HepG2 (cell line): ENCODE measurements at regions not wholly inside any gene's neighbourhood (a gene's known extent, or its start where the extent isn't known, plus 50 kb on each side); places are given as distances from the start of the nearest gene placed in this dataset.

Experiments used
- ATAC-seq: fragments of 200-7000 bp; cut with Tn5 transposase; 3 replicates; pipeline ENCODE4 v1.9.1; 2020; ENCODE audit warnings: mild to moderate bottlenecking, moderate library complexity
- BruUV-seq: library from RNA; stranded (reverse); fragments of 400-500 nt; replicated peaks from 2 replicates; lab custom pipeline; 2021; lab: Mats Ljungman, UMichigan
- CTCF ChIA-PET: fragments of 300-600 bp; formaldehyde crosslinking; extraction: SDS; loops from one replicate; lab custom pipeline; 2021; ENCODE audit warnings: low total read pairs, inconsistent platforms, low intra/inter-chr PET ratio; lab: Yijun Ruan, JAX
- POLR2A ChIA-PET: fragments of 350-600 bp; sonication (Branson Sonifier 250); formaldehyde crosslinking; loops from one replicate; lab custom pipeline; 2020; ENCODE audit warnings: antibody characterized with exemption, inconsistent platforms; lab: Yijun Ruan, JAX
- DNase-seq: peaks from one replicate; pipeline ENCODE4 v3.0.0-alpha.2; 2015; ENCODE audit warnings: low spot score
- FAIRE-seq: peaks from 3 replicates; lab custom pipeline; 2011; peaks lifted over from hg19 to GRCh38; lab: Jason Lieb, UNC
- H2AFZ ChIP-seq: one replicate; pipeline ENCODE4 v1.6.1; 2011; ENCODE audit warnings: low read length, inconsistent platforms
- H3K27ac ChIP-seq: fragments of 300-600 bp; 3 replicates; pipeline ENCODE4 v1.8.0; 2011; ENCODE audit warnings: mixed run types, mild to moderate bottlenecking, mixed read lengths, low read length, inconsistent platforms; ENCODE audit not compliant: insufficient read depth; ENCODE audit errors: extremely low read length
- H3K27me3 ChIP-seq, 2 experiments: fragments of 200-600 bp in 1 of 2; 2 replicates in 1 of 2; 3 replicates in 1 of 2; pipeline versions ENCODE4 v1.6.0 to v1.8.0; 2011; ENCODE audit warnings: low read length in 2 of 2, mild to moderate bottlenecking in 2 of 2, moderate library complexity in 2 of 2, inconsistent platforms in 1 of 2; ENCODE audit not compliant: insufficient read depth in 2 of 2, control insufficient read depth in 1 of 2
- H3K36me3 ChIP-seq, 2 experiments: fragments of 200-600 bp in 1 of 2; replicated peaks in 1 of 2; 2 replicates in 1 of 2; 3 replicates in 1 of 2; pipeline versions ENCODE4 v1.5.1 to v1.8.0; 2011; ENCODE audit warnings: low read length in 2 of 2, inconsistent platforms in 1 of 2; ENCODE audit not compliant: insufficient read depth in 2 of 2, control insufficient read depth in 1 of 2
- H3K4me1 ChIP-seq: 2 replicates; pipeline ENCODE4 v1.5.1; 2012; ENCODE audit warnings: low read length, inconsistent platforms; ENCODE audit not compliant: insufficient read depth
- H3K4me2 ChIP-seq: 2 replicates; pipeline ENCODE4 v1.6.0; 2011; ENCODE audit warnings: low read depth, low read length, inconsistent platforms
- H3K4me3 ChIP-seq, 3 experiments: fragments of 200-600 bp in 1 of 3; sonication (generic), shearing (Covaris generic) in 1 of 3; replicated peaks in 1 of 3; 2 replicates each; pipeline ENCODE4 v1.5.1; 2011 to 2016; ENCODE audit warnings: low read length in 3 of 3, inconsistent platforms in 2 of 3, low read depth in 2 of 3, mild to moderate bottlenecking in 2 of 3, control low read depth in 1 of 3, mixed read lengths in 1 of 3; ENCODE audit not compliant: insufficient read depth in 1 of 3
- H3K79me2 ChIP-seq: one replicate; pipeline ENCODE4 v1.6.1; 2011; ENCODE audit warnings: low read length, inconsistent platforms; ENCODE audit not compliant: insufficient read depth
- H3K9ac ChIP-seq: 2 replicates; pipeline ENCODE4 v1.6.0; 2011; ENCODE audit warnings: mild to moderate bottlenecking, low read depth, low read length, inconsistent platforms; ENCODE audit not compliant: insufficient read depth
- H3K9me3 ChIP-seq: 2 replicates; pipeline ENCODE4 v1.5.1; 2012; ENCODE audit warnings: mild to moderate bottlenecking, low read length
- H4K20me1 ChIP-seq: 2 replicates; pipeline ENCODE4 v1.6.0; 2011; ENCODE audit warnings: inconsistent platforms, mild to moderate bottlenecking, low read length, moderate library complexity; ENCODE audit not compliant: insufficient read depth
- ATRX ChIP-seq: sonication (generic); formaldehyde crosslinking; IDR thresholded peaks from 2 replicates; pipeline ENCODE4 v1.4.0; 2020; ENCODE audit warnings: missing genetic modification reagents, borderline replicate concordance
- CREB1 ChIP-seq, 2 experiments: fragments of 450-650 bp in 1 of 2; IDR thresholded peaks; 2 replicates each; pipeline ENCODE4 v1.6.1; 2016 to 2017; ENCODE audit warnings: control low read depth in 1 of 2, mild to moderate bottlenecking in 1 of 2, missing compliant biosample characterization in 1 of 2, missing genetic modification characterization in 1 of 2
- CREBL2 ChIP-seq: sonication (generic); formaldehyde crosslinking; IDR thresholded peaks from 2 replicates; pipeline ENCODE4 v1.8.1; 2023; ENCODE audit warnings: missing genetic modification reagents, mild to moderate bottlenecking, borderline replicate concordance
- HNRNPL ChIP-seq: fragments of 200-400 bp; formaldehyde crosslinking; IDR thresholded peaks from 2 replicates; pipeline ENCODE4 v1.6.1; 2017; ENCODE audit warnings: mild to moderate bottlenecking, low read depth, low read length
- PPARG ChIP-seq: conservative IDR thresholded peaks from 2 replicates; pipeline ENCODE4 v1.6.1; 2016; ENCODE audit warnings: missing biosample characterization, missing genetic modification reagents
- RBFOX2 ChIP-seq: fragments of 200-400 bp; formaldehyde crosslinking; IDR thresholded peaks from 2 replicates; pipeline ENCODE4 v1.6.1; 2017; ENCODE audit warnings: low read depth, mild to moderate bottlenecking, low read length
- SPEN ChIP-seq: sonication (generic); formaldehyde crosslinking; IDR thresholded peaks from 2 replicates; pipeline ENCODE4 v1.5.1; 2020; ENCODE audit warnings: low read depth, mild to moderate bottlenecking, missing genetic modification reagents
- TERF1 ChIP-seq: sonication (generic); formaldehyde crosslinking; IDR thresholded peaks from 2 replicates; pipeline ENCODE4 v1.8.0; 2022; ENCODE audit warnings: mild to moderate bottlenecking, missing genetic modification reagents, moderate library complexity
- U2AF2 ChIP-seq: fragments of 200-400 bp; formaldehyde crosslinking; IDR thresholded peaks from 2 replicates; pipeline ENCODE4 v1.6.1; 2017; ENCODE audit warnings: low read depth, mild to moderate bottlenecking, low read length
- ZFP82 ChIP-seq: sonication (generic); formaldehyde crosslinking; IDR thresholded peaks from 2 replicates; pipeline ENCODE4 v1.5.1; 2020; ENCODE audit warnings: mild to moderate bottlenecking, missing genetic modification reagents, borderline replicate concordance
- ZNF256 ChIP-seq: sonication (generic); formaldehyde crosslinking; conservative IDR thresholded peaks from 2 replicates; pipeline ENCODE4 v1.4.0; 2020; ENCODE audit warnings: missing genetic modification reagents
- WGBS: methylation state at CpG from one replicate; pipeline ENCODE4 v1.1.6; 2017; ENCODE audit warnings: low lambda C conversion rate; 5-methylcytosine and 5-hydroxymethylcytosine counted together
- in situ Hi-C: cut with HindIII; loops from 2 replicates; pipeline ENCODE4 v1.10.0; 2017; ENCODE audit warnings: low pct_unique_long_range_greater_than_20kb; ENCODE audit not compliant: extremely low pct_ligation_motif_present
- intact Hi-C: fragments of 100-400 bp; cut with micrococcal nuclease; formaldehyde crosslinking; loops from one replicate; pipeline ENCODE4 v1.10.0; 2022; ENCODE audit not compliant: unreplicated experiment

- ChIA-PET CTCF (no interaction called here), POLR2A (no interaction called here)
- intact Hi-C loops (no loop called here), in situ Hi-C loops (no loop called here)
- H3K27ac ChIP-seq = no peak overlapping the region
- ATAC-seq = no peak
- no peak overlapping the region for H3K4me3 ChIP-seq
- whole genome bisulfite sequencing = 0% methylated on average over 3 of the region's 3 CpGs
- no peak for FAIRE-seq
- no peak for TF ChIP-seq ATRX (CRISPR knock-in tag)
- 0 out of 2 replicates have a peak, but pooled peaks have one; percentile 11 for TF ChIP-seq CREB1 (IDR thresholded peaks at IDR 0.05)
- TF ChIP-seq CREB1 (CRISPR knock-in tag; IDR thresholded peaks at IDR 0.05) = no peak
- no peaks in the 10 kb centered on the region for H3K79me2 ChIP-seq
- H2AFZ ChIP-seq = no peak overlapping the region
- no TSS peak for BruUV-seq
- H3K4me2 ChIP-seq = no peak overlapping the region
- no peaks in the 10 kb centered on the region for H4K20me1 ChIP-seq
- H3K36me3 ChIP-seq = no peaks in the 10 kb centered on the region
- H3K9me3 ChIP-seq = no peaks in the 10 kb centered on the region
- no peak overlapping the region for H3K9ac ChIP-seq
- no peak for DNase-seq
- H3K27me3 ChIP-seq = no peaks in the 10 kb centered on the region
- H3K4me1 ChIP-seq = no peaks in the 10 kb centered on the region
These were observed 218.3 kb upstream of the SOX2 start for GRCh38 chr3:181493423-181493822.

- intact Hi-C loops = no loop called here
- Histone ChIP-seq H4K20me1 (no peaks in the 10 kb centered on the region), H3K9ac (no peak overlapping the region), H3K4me1 (no peaks in the 10 kb centered on the region), H3K9me3 (no peaks in the 10 kb centered on the region), H3K4me2 (no peak overlapping the region), H3K27me3 (no peaks in the 10 kb centered on the region), H3K4me3 (no peak overlapping the region), H3K36me3 (no peaks in the 10 kb centered on the region), H2AFZ (no peak overlapping the region), H3K27ac (no peak overlapping the region), H3K79me2 (no peaks in the 10 kb centered on the region)
- BruUV-seq = no TSS peak
- in situ Hi-C loops = no loop called here
- ChIA-PET POLR2A (no interaction called here), CTCF (no interaction called here)
- FAIRE-seq = no peak
- no peak for ATAC-seq
- no peak for TF ChIP-seq ZFP82 (CRISPR knock-in tag)
- TF ChIP-seq ZNF256 (CRISPR knock-in tag) = no peak
- no peak for TF ChIP-seq RBFOX2
- no peak for TF ChIP-seq TERF1
- TF ChIP-seq HNRNPL = no peak
- TF ChIP-seq PPARG (CRISPR knock-in tag) = no peak
- no peak for TF ChIP-seq U2AF2
- no peak for TF ChIP-seq CREBL2
- TF ChIP-seq SPEN = no peak
- DNase-seq = no peak
- WGBS = 34% methylated on average over 3 of the region's 3 CpGs
These were observed 223.2 kb upstream of the SOX2 start for GRCh38 chr3:181488536-181488935.
